K562 (cell line): ENCODE measurements at regions not wholly inside any gene's neighbourhood (a gene's known extent, or its start where the extent isn't known, plus 50 kb on each side); places are given as distances from the start of the nearest gene placed in this dataset.
A peak's percentile ranks its signal among the peaks of the same experiment; 100 is the strongest.

ENCODE experiments used
- BHLHE40 ChIP-seq: IDR thresholded peaks from 2 replicates; pipeline ENCODE4 v1.6.1; 2011; ENCODE audit warnings: low read length, improper control_type of control experiment
- CTCF ChIP-seq, 3 experiments: IDR thresholded peaks in 2 of 3; conservative IDR thresholded peaks in 1 of 3; 2 replicates each; pipeline ENCODE4 v1.5.1; 2011 to 2012; ENCODE audit warnings: low read length in 3 of 3, mild to moderate bottlenecking in 3 of 3, control low read depth in 2 of 3, improper control_type of control experiment in 1 of 3, inconsistent platforms in 1 of 3, low read depth in 1 of 3, mixed read lengths in 1 of 3, moderate library complexity in 1 of 3; ENCODE audit not compliant: insufficient read depth in 2 of 3
- MGA ChIP-seq: fragments of 450-650 bp; IDR thresholded peaks from 2 replicates; pipeline ENCODE4 v1.6.1; 2016; ENCODE audit warnings: mild to moderate bottlenecking, moderate library complexity
- NRF1 ChIP-seq, 2 experiments: fragments of 450-650 bp; IDR thresholded peaks in 1 of 2; conservative IDR thresholded peaks in 1 of 2; 2 replicates each; pipeline ENCODE4 v1.6.1; 2014; ENCODE audit warnings: mild to moderate bottlenecking in 2 of 2
- PRMT5 ChIP-seq: sonication (generic); formaldehyde crosslinking; IDR thresholded peaks from 2 replicates; pipeline ENCODE4 v1.5.0; 2020; ENCODE audit warnings: missing genetic modification reagents
- RAD21 ChIP-seq, 2 experiments: fragments of 250-450 bp in 1 of 2; fragments of 450-650 bp in 1 of 2; sonication (Bioruptor Pico) in 1 of 2; formaldehyde crosslinking in 1 of 2; IDR thresholded peaks in 1 of 2; conservative IDR thresholded peaks in 1 of 2; 2 replicates each; pipeline versions ENCODE4 v1.4.0 to v1.8.0; 2020 to 2022; ENCODE audit warnings: mild to moderate bottlenecking in 2 of 2, moderate library complexity in 1 of 2
- STAT5B ChIP-seq: fragments of 250-450 bp; sonication (Bioruptor Pico); IDR thresholded peaks from 2 replicates; pipeline ENCODE4 v1.8.0; 2021; ENCODE audit warnings: mild to moderate bottlenecking, inconsistent platforms
- ZBTB11 ChIP-seq, 3 experiments: fragments of 200-800 bp in 1 of 3; fragments of 250-450 bp in 1 of 3; fragments of 450-650 bp in 1 of 3; sonication (Bioruptor Pico) in 1 of 3; sonication (Bioruptor generic) in 1 of 3; formaldehyde crosslinking in 1 of 3; IDR thresholded peaks; 2 replicates each; pipeline versions ENCODE4 v1.6.1 to v1.8.0; 2016 to 2022; ENCODE audit warnings: mild to moderate bottlenecking in 2 of 3, missing genetic modification characterization in 2 of 3, missing compliant biosample characterization in 1 of 3, moderate library complexity in 1 of 3
- ZBTB7A ChIP-seq: IDR thresholded peaks from 2 replicates; pipeline ENCODE4 v1.6.1; 2011; ENCODE audit warnings: low read depth, mild to moderate bottlenecking, low read length, moderate library complexity, borderline replicate concordance; ENCODE audit not compliant: control insufficient read depth

- TF ChIP-seq MGA (0 out of 2 replicates have a peak, but pooled peaks have one; percentile 24), PRMT5 (CRISPR knock-in tag) (no peak), STAT5B (no peak), ZBTB7A (no peak), NRF1 (conservative IDR thresholded peaks at IDR 0.05 in 1 of 2, IDR thresholded peaks at IDR 0.05 in 1 of 2) (no peak), BHLHE40 (no peak), RAD21 (CRISPR knock-in tag; conservative IDR thresholded peaks at IDR 0.05 in 1 of 2, IDR thresholded peaks at IDR 0.05 in 1 of 2) (peak in 1 of 2 experiments; percentile 52; a peak in 2 of 4 replicates), ZBTB11 (CRISPR knock-in tag; IDR thresholded peaks at IDR 0.05) (no peak), CTCF (IDR thresholded peaks at IDR 0.05 in 2 of 3, conservative IDR thresholded peaks at IDR 0.05 in 1 of 3; ENCODE audit: insufficient read depth in 2 of 3, low read depth in 1 of 3, low read length in 3 of 3) (peak; percentile 48 to 69 (median 65))
These were observed 104.8 kb downstream of the HLX start (continued) for GRCh38 chr1:220983877-220984635.
